Fibroblast of villous mesenchyme (primary cell): ENCODE measurements at regions not wholly inside any gene's neighbourhood (a gene's known extent, or its start where the extent isn't known, plus 50 kb on each side); places are given as distances from the start of the nearest gene placed in this dataset.

Experiments
- DNase-seq: peaks from one replicate; pipeline ENCODE4 v3.0.0-alpha.2; 2010; ENCODE audit warnings: low read depth
- H3K4me3 ChIP-seq: 2 replicates; pipeline ENCODE4 v1.5.1; 2011; ENCODE audit warnings: low read depth, mild to moderate bottlenecking, low read length
- TF ChIP-seq, protein P1 (sequence below): IDR thresholded peaks from 2 replicates; pipeline ENCODE4 v1.5.1; 2012; ENCODE audit warnings: low read depth, mild to moderate bottlenecking, low read length; ENCODE audit not compliant: insufficient read depth

DNA sequence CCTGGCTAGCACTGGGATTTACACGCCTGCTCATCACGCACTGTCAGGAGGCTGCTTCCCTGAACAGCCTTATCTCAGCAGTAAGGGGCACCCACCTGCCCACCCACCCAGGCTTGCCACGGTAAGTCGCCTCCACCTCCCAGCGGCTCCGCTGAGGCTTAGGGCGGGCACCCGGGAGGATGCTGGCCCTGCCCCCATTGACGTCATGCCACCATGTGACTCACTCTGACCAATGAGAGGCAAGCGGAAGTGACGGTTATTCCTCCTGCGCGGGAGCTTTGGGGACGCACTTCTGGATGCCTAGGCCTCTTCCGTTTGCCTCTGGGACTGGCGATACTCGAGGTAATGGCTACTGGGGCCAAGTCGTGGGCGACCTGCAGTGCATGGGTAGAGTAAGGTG, 256.8 kb downstream of the QKI start:
- peak overlapping the region; percentile 33 for H3K4me3 ChIP-seq
- TF ChIP-seq, protein P1, sequence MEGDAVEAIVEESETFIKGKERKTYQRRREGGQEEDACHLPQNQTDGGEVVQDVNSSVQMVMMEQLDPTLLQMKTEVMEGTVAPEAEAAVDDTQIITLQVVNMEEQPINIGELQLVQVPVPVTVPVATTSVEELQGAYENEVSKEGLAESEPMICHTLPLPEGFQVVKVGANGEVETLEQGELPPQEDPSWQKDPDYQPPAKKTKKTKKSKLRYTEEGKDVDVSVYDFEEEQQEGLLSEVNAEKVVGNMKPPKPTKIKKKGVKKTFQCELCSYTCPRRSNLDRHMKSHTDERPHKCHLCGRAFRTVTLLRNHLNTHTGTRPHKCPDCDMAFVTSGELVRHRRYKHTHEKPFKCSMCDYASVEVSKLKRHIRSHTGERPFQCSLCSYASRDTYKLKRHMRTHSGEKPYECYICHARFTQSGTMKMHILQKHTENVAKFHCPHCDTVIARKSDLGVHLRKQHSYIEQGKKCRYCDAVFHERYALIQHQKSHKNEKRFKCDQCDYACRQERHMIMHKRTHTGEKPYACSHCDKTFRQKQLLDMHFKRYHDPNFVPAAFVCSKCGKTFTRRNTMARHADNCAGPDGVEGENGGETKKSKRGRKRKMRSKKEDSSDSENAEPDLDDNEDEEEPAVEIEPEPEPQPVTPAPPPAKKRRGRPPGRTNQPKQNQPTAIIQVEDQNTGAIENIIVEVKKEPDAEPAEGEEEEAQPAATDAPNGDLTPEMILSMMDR = no peak
- DNase-seq = peak; percentile 26

DNA sequence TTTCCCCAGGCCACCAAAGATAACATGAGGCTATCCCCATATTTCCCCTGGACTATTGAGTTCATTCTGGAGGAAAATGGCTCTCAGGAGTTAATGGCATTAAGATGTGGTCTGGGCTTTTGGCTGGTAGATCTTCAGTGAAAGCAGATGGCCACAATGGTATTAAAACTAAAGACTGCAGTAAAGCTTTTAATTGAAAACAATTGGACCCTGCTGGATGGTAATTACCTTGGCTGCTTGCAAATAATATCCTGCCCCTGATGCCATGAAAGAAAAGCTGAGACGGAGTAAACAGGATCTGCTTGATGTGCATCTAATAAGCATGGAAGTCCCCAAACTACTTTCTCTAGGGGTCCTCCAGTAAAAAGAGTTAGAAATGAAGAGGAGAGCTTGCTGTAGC, 255.8 kb downstream of the QKI start:
- TF ChIP-seq, protein P1 = no peak
- no peak for DNase-seq
- no peak overlapping the region for H3K4me3 ChIP-seq

DNA sequence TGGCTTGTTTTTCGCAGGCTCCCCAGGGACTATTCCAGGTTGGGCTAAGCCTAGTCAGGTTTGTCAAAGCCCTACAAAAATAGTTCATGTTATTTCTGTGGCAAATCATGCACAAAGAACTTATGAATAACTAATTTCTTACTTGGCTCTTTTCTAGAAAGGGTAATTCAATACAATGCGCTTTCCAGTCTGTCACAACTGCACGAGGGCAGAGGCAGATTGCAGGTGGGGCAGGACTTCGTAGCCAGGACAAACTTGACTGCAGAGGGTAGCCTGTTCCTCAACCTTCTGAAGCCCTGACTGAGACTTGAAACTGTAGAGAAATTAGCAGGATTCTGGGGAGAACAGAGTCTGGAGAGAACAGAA, 253.5 kb downstream of the QKI start:
- no peak for DNase-seq
- TF ChIP-seq, protein P1 = no peak
- no peak overlapping the region for H3K4me3 ChIP-seq

DNA sequence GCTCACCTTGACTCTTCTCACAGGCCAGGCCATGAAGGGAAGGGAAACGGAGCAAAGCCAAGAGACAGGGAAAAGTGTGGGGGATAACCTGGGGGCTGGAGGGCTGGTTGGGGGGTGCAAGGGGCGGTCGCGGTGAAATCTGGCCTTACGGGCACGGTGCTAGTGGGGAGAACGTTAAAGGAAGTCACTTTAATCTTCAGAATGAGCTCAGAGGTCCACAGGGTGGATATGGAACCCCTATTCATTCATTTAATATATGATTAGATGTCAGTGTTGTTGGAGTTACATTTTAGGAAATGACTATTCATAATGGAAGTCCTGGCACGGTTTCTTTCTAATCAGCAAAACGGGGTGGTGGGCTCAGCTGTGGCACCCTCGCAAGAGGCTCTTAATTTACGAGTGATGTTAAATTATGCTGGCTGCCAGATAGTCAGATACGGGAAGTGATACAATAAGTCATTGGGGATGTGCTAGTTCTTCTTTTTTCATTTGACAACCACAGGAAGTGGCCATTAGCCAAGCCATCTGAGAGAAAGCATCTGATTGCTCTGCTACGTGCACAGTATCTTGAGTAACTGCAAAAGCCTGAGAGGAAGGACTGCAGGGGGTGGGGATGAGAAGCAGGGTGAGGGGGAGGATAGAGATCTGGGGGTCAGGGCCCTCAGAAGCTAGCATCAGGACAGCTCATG, 253.0 kb downstream of the QKI start:
- H3K4me3 ChIP-seq = no peak overlapping the region
- DNase-seq = no peak
- TF ChIP-seq, protein P1 = no peak

DNA sequence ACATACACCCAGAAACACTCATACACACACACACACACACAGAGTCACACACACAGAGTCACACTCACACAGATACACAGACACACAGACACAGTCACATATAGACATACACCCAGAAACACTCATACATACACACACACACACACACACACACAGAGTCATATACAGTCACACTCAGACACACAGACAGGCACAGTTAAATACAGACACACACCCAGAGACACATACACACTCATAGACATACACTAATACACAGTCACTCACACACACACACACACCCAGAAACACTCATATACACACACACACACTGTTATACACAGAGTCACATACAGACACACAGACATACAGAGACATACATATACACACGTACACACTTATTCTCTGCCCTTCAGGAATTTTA, 250.9 kb downstream of the QKI start:
- H3K4me3 ChIP-seq = no peak overlapping the region
- DNase-seq = no peak
- TF ChIP-seq, protein P1 = no peak

DNA sequence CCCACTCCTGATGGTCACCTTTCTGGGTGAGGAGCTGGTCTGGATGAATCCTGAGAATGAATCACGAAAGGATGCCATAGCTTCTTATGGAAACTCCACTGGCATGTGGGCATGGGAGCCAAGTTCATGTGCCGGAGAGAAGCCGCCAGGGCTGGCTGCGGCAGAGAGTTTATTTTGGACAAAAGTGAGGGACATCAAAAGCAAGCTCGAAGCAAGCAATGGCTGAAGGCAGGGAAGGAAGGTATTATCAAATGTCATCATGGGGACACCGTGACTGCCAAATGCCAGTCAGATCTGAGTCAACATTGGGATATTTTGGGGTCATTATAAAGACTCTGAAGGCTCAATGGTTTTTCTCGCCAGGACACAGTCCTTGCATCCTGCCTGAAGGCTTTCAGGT, 249.1 kb downstream of the QKI start:
- TF ChIP-seq, protein P1 = no peak
- DNase-seq = no peak
- no peak overlapping the region for H3K4me3 ChIP-seq
